ENCODE measurements at regions not wholly inside any gene's neighbourhood (a gene's known extent, or its start where the extent isn't known, plus 50 kb on each side); places are given as distances from the start of the nearest gene placed in this dataset.

DNA sequence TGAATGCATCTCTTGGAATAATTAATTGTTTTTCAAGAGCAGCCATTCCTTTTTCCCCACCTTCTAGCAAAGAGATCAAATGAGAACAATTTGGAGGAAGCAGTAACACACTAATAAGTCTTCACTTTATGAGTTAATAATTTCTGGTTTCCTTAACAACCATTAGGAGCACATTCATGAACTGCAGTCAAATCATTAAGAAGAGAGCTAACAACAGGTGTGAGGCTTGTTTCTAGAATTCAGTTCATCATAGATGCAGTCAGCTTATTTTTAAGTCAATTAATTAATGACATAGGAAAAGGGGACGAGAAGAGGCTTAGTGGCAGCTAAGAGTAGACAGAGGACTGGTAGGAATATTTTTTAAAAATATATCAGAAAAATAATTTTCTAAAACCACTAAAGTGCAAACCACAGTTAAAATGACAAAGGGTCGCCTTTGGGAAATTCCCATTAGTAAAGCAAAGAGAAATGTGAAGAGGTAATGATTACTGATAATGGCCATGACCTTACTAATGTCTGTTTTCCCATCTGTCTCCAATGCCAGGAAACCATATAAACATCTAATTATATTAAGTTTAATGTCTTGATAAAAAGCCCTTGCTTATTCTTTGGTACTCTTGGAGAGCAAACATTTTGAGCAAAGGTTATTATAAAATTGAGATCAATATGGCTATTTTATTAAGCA lies 184.2 kb downstream of the KCNJ2 start:
- TF ChIP-seq, protein P1, sequence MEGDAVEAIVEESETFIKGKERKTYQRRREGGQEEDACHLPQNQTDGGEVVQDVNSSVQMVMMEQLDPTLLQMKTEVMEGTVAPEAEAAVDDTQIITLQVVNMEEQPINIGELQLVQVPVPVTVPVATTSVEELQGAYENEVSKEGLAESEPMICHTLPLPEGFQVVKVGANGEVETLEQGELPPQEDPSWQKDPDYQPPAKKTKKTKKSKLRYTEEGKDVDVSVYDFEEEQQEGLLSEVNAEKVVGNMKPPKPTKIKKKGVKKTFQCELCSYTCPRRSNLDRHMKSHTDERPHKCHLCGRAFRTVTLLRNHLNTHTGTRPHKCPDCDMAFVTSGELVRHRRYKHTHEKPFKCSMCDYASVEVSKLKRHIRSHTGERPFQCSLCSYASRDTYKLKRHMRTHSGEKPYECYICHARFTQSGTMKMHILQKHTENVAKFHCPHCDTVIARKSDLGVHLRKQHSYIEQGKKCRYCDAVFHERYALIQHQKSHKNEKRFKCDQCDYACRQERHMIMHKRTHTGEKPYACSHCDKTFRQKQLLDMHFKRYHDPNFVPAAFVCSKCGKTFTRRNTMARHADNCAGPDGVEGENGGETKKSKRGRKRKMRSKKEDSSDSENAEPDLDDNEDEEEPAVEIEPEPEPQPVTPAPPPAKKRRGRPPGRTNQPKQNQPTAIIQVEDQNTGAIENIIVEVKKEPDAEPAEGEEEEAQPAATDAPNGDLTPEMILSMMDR (IDR thresholded peaks at IDR 0.05), result no peak
- no peak for TF ChIP-seq POLR2AphosphoS5 (IDR thresholded peaks at IDR 0.05)
- TF ChIP-seq POLR2A (IDR thresholded peaks at IDR 0.05), result no peak
